Stimulated activated CD4-positive, alpha-beta T cell treated with anti-CD3 and anti-CD28 coated beads, Interleukin-4, amount 100 ng/mL, for 4 hours (primary cell): ENCODE measurements at regions not wholly inside any gene's neighbourhood (a gene's known extent, or its start where the extent isn't known, plus 50 kb on each side); places are given as distances from the start of the nearest gene placed in this dataset.
"Not testable (repeated sequence)": the region's sequence is repeated elsewhere in the genome, so short reads cannot be mapped to it uniquely, and the experiment has no call there.

Experiments
- DNase-seq, 2 experiments: peaks; one replicate each; pipeline ENCODE4 v3.0.0-alpha.2; 2020

DNA sequence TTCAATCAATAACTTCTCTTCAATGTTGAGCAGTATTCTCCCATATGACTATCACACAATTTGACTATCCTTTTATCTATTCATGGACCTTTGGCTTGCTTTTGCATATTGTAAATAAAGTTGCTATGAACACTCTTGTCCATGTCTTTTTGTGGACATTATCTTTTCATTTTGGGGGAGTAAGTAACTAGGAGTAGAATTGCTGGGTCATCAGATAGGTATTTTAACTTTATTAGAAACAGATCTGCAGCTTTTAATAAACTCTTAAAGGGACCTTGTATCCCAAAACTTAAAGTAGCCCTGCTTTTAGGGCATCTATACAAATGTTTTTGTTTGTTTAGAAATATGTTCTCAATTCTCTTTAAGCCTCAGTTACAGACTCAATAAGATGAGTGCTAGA, 614.2 kb upstream of the CITED2 start:
- DNase-seq: no peak

DNA sequence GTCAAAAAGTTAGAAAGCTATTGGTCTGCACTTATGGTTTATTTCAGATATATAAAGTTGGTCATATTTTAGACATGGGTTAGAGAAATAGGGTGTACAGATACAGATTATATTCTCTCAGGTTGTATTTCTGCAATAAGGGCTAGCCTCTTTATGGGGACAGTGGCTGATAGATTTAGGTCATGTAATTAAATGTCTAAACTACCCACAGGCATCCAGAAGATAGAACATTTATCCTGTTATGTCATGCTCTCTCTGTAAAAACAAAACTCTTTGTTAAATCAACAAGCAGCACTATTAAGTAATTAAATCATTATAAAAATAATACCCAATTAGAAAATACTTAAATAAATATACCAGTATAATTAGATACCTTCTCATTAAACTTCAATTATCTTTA, 612.6 kb upstream of the CITED2 start:
- no peak for DNase-seq

DNA sequence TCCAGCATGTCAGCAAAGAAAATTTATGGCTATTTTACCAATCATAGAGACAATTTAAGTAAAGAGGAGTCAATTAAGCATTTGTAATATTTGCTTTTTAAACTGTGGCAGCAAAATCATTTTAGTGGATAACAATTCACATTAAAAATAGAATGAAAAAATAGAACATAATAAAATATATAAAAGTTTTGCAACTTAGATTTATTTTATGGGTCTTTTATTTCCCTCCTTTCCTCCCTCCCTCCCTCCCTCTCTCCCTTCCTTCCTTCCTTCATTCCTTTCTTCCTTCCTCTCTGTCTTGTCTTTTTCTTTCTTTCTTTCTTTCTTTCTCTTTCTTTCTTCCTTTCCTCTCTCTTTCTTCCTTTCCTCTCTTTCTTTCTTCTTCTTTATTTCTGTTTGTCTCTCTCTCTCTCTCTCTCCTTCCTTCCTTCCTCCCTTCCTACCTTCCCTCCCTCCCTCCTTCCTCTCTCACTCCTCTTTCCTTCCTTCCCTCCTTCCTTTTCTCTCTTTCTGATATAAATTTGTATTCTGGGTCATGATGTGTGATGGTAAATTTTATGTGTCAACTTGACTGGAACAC, 610.9 kb upstream of the CITED2 start:
- no peak for DNase-seq

DNA sequence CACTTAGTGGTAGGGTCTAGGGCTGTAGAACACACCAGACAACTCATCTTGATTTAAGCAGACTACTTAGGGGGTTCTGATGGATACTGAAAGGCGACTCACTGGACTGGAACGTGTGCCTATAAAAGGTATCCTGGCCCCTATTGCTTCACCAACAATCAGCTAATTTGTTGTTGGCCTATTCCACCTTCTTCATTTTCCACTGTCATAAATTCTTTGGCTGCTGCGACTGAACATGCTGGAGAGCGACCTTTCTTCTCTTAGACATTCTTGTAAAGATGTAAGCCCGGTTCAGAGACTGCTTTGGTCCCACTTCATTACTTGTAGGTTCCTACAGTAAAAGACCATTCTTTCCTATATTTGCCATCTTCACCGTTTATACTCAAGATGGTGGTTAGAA, 609.9 kb upstream of the CITED2 start:
- DNase-seq: no peak

DNA sequence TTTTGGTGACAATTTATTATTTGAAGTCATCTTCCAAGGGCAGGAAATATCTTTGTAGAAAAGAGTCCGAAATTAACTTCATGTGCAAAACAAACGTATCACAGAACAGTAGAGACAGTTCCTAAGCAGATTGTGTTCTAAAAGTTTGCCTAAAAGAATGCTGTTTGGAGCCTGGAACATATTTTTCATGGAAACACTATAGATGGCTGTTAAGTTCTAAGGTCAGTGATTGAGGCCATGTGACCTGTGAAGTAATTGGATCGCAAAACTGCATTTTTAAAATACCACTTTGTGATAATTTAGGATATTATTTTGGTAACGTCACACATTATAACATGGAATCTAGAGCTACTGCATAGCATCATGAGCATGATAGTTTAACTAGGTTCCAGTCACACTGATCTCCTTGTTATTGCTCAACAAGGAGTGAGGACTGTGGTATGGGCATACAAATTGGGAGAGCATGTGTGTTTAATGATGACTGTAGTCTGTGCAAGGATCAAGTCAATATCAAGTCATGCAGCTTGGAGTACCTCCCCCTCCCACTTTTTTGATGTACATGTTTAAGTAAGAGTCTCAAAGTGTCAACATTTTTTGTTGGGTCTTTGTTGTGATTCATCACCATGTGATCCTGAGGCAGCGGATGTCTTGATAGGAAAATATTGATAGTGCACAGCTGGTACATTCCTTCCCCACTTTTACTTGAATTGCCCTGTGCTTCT, 609.3 kb upstream of the CITED2 start:
- no peak for DNase-seq

DNA sequence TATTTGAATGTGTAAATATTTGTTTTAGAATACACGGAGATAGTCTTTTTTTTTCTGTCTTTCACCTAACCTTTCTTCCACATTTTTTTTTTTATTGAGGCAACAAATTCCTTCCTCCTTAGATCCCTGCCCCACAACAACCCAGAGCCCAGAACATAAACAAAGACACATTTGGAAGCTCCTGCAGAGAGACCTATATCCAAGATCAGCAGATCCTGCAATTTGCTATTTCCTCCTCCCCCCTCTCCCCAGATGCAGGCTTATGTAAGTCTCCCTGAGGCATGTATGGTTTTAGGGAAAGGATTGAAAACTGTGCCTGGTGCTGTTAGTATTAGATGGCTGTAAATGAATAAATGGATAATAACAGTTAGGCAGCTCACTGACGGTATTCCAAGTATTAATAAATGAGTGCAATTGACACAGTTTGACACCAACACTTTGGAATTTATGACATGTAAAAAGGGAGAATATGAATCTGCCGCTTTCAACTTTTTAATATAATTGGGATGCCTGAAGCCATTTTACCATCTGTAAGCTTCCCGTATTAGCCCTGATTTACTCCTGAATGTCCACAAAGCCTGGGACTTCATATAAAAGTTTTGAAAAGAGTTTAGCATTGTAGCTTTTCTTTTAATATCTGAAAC, 608.3 kb upstream of the CITED2 start:
- no peak for DNase-seq

DNA sequence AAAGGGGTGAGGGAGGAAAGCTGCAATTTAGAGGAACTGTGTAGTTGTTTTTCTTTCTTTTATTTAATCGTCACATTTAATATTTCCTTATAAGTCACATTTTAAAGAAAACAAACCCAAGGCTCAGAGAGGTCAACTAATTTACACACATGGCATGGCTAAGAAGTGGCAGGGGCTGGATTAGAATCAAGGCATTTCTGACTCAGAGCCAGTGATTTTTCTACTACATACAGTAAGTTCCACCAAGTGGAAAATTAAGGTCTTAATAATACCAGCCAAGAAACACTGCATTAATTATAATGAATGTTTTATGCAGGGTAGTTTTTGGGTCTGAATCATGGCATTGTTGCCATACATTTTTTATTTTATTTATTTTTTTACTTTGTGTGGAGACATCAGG, 607.7 kb upstream of the CITED2 start:
- no peak for DNase-seq

DNA sequence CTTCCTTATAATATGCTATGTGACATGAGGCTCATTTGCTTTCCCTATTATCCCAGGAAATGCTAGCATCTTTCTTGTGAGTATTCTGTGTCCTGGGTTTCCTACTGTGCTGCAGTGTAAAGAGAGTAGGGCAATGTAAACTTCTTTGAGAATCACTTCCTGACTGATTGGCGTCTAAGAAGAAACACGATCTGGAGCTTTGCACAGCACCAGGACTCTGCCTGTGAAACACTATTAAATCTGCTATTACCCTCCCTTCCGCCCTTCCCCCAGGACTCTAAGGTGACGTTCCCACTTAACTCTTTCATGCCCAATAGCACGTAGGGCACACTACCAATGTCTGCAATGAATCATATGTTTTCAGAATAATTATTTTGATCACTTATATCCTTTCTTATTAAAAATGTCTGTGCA, 607.3 kb upstream of the CITED2 start:
- no peak for DNase-seq

DNA sequence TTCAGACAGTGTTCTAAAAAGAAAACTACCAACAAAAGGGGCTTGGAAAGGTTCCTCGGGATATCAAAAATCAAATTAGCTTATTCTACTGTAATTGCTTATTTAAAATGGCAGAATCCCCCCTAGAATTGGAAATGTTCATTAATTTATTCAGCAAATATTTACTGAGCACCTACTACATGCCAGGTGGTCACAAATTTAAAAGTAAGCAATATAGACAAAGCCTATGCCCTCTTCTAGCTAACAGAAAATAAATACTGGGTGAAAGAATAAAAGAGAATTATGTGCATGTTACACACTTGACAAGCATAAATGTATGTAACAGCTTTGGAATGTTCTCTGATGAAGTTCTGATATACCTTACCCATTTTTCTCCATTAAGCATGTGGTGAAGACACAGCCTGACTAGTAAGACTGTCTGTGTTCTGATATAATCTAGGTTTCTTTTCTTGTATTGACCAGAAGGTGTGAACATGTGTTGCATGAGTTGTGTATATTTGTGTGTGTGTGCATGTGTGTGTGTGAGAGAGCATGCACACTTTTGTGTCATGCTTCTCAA, 606.7 kb upstream of the CITED2 start:
- DNase-seq: no peak

DNA sequence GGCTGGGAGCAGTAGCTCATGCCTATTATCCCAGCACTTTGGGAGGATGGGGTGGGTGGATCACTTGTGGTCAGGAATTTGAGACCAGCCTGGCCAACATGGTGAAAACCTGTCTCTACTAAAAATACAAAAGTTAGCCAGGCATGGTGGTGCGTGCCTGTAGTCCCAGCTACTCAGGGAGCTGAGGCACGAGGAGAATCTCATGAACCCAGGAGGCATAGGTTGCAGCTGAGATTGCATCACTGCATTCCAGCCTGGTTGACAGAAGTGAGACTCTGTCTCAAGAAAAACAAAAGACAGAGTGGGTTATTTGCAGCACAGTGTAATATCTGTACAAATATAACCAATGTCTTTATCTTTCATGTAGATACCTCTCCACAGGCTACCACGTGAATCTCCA, 606.2 kb upstream of the CITED2 start:
- DNase-seq: not testable (repeated sequence)

DNA sequence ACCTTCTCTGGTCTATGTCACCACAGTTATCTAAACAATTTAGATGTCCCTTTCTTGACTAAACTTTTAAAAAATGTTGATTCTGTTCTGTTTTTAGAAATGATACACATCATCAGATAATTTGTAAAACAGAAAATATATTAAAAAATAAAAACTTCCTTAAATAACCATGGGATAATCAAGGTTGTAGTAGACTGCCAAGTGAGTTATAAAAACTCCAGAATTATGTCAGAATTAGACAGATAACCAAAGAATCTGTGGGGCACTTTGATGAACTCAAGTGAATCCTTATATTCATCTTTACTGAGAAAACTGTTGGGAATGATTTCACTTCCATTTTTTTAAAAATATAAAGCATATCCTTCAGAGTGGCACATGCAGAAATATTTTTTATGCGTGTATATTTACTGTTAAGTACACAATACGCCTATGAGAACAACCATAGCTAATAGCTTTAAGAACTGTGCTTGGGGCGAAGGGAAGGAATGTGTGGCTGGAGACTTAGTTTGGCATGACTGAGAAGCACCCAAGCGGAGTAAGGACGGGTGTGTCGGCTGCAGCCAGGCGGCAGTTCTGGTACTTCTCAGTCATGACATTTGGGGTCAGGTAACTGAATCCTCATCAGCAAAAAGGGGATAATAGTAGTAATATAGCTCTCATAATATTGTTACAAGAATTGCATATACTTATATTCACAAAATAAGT, 604.7 kb upstream of the CITED2 start:
- no peak for DNase-seq

DNA sequence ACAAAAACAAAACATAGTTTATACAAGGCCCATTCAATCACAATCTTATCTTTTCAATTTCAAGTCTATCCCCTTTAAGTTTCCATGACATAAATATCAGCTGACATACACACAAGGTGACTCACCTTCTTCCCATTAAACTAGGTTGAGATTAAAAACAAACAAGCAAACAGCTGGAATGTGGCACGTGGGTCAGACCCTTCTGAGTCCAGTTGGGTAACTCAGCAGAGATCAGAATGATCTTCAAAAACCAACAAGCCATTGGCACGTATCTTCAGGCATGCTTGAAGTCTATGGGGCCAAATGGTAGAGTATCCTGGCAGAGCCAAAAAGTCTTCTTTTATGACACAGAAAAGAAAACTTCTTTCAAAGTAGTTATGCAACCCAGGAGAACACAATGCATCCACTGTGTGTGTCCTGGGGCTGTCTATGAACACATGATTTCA, 603.5 kb upstream of the CITED2 start:
- no peak for DNase-seq

DNA sequence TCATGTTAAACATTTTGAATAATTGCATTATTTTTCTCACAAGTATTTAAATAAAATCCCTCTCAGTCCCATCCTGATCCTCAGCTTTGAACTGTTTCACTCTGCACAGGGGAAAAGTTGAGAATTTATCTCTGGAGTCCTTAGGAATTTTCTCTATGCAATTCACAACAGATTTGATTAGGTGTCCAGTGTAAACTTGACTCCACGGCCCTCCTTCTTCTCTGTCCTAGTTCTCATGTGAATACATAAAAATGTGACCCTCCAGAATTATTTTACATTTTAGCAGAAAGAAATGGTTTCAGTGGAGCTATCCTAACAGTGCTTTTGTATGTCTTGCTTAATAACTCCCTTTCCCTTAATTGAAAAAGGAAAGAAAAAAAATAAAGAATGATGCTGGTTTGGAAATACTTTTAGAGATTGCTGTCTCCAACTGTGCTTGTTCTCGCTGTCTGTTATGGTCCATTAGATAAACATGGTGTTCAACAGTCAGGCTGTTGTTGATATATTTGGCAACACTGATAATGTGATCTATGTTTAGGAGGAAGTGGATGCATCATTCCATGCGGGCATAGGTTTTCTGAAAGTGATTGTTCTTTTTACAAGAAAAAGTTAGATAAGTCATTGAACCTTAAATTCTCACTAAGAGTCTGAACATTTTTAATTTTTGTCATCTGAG, 599.4 kb upstream of the CITED2 start:
- no peak for DNase-seq

DNA sequence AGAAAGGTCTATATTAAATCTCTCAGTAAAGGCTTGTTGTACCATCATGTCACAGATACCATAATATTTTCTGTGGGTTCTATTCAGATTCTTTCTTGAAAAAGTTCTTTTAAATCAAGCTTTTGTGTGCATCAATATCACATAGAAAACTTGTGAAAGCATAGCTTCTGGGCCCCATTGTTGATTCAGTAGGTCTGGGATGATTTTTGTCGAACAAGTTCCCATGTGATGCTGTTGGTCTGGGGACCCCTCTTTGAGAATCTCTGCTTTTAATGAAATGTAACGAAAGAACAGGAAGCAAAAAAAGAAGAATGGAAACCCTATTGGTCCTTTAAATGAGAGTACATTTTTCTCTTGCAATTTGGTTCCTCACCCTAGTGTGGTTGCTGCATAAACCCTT, 597.7 kb upstream of the CITED2 start:
- DNase-seq: no peak

DNA sequence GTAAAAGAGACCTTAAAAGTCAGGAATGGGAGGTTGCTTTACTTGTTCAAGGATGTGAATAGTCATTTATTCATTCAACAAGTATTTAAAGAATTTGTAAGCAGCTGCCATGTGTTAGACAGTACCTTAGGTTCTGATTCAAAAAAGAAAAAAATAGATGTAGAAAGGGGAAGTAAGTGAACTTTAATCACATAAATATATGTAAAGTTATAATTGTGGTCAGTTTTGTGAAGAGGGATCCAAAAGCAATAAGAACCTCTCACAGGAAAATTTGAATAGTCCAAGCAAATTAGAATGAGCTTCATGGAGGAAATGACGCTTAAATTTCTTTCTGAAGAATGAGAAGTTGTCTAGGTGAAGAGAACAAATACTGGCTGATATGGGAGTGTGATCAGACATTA, 596.1 kb upstream of the CITED2 start:
- DNase-seq: no peak

DNA sequence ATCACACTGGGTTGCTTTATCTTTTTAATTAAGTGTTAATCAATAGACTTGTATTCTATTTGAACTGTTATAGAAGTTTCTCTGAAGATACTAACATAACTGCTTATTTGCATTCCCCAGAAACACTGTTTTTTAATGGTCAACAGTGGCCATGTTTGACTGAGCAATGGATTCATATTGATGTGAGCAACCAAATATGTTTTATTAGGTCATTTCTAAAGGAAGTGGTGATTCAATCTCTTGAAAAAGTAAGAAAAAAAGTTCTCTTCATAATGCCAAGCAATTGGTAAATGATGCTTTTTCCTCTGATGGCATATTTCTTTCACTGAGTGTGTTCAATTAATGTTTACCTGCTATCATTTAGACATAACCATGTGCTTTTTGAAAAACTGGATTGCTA, 593.0 kb upstream of the CITED2 start:
- DNase-seq: no peak

DNA sequence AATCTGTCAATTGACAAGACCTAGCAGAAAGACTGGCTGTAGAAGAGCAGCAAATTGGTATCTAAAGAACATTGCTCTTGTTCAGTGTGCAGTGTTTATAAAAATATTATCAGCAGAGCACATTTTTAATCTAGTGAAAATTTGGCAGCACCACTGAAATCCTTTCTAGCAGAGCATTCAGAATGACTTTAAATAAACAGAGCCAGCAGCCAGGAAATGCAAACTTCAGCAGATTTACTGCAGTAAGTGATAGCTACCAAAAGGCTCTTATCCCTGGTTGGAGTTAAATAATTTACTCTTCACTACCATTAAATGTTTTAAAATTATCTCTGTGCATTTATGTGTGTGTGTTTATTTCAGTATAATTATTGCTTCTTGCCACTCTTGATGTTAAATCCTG, 590.9 kb upstream of the CITED2 start:
- DNase-seq: no peak

DNA sequence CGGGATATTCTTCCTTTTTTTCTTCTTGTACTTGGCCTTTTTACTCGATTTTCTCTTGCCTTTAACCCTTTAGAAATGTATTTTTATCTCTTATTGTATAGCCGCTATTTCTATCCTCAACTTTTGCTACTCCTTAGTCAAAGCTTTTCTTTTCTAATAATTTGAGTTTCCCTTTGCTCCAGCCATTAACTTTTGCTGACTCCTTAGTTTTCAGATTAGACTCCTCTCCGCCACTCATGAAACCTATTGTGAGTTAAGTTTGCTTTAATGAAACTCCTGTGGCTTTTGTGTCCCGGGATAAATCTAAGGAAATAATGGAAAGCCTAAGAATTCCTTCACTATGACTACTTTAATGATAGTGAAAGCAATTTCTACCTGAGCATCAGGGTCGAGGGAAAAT, 590.3 kb upstream of the CITED2 start:
- no peak for DNase-seq

DNA sequence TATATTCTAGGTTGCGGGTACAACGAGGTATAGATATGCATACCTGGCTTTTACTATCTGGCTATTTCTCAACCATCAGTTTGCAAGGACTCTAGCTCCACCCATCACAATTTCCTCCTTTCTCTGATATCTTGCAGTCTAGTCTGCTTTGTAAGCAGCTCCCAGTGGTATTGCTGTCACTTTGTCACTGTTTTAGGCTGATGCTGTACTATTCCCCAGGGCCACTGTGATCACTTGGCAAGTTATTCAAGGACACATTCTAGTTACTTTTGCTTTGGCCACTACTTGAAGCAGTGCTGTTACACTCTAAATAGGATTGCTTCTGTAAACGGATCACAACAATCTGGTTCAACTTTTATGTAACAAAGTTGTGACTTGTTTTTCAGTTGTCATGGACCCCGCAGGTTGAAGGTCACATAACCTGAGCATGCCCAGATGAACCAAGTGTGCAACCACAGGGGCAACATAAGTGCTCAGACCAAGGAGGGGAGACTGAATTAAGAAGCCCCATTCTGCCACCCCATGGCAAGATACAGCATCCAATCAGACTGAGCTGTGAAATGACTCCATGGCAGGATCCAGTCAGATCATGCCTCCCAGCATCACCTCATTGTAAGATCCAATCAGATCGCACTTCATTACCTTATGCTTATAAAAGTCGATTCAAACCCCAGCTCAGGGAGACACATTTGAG, 588.4 kb upstream of the CITED2 start:
- no peak for DNase-seq

DNA sequence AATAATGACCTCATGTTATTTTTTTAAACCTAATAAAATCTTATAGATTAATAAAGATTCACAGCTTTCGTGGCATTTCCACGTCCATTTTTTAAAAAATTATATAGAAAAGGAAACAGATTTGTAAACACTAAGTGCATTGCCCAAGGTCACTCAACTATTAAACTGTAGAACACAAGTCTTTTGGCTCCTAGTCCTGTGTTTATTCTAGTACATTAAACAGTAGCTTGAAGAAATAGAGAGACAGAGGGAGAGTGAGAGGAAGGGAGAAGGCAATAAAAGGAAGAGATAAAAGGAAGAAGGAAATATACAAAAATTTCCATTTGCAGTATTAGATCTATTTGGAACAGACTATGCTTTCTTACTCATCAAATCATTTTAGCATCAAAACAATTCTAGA, 586.7 kb upstream of the CITED2 start:
- DNase-seq: no peak

DNA sequence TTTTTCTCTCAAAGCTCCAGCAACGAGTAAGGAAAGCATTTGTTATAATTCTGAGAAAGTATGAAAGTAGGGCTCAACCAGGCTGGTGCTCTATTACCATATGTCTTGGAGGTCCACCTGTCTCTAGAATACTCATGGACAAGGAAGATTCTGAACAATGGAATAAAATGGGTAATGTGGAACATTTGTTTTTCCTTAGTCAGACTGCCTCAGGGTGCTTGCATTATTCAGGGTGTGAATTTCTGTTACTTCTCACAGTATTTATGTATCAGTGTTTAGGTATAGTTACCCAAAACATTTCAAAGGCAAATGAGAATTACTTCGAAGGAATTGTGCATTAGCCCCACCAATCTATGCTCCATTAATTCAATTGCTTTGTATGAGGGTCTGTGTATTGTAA, 586.2 kb upstream of the CITED2 start:
- DNase-seq: no peak
